Mammary epithelial cell (primary cell): ENCODE measurements at regions not wholly inside any gene's neighbourhood (a gene's known extent, or its start where the extent isn't known, plus 50 kb on each side); places are given as distances from the start of the nearest gene placed in this dataset.

Experiments used
- EZH2 ChIP-seq: IDR thresholded peaks from 2 replicates; pipeline ENCODE4 v1.6.1; 2012; ENCODE audit warnings: low read length, inconsistent platforms, borderline replicate concordance
- TF ChIP-seq, protein P1 (sequence below), 2 donors: IDR thresholded peaks in 1 of 2; conservative IDR thresholded peaks in 1 of 2; 2 replicates each; pipeline ENCODE4 v1.5.1; 2011 to 2012; ENCODE audit warnings: inconsistent platforms in 2 of 2, low read length in 2 of 2, mild to moderate bottlenecking in 2 of 2, control low read depth in 1 of 2, low read depth in 1 of 2; ENCODE audit not compliant: insufficient read depth in 1 of 2; ENCODE audit errors: extremely low read depth in 1 of 2

DNA sequence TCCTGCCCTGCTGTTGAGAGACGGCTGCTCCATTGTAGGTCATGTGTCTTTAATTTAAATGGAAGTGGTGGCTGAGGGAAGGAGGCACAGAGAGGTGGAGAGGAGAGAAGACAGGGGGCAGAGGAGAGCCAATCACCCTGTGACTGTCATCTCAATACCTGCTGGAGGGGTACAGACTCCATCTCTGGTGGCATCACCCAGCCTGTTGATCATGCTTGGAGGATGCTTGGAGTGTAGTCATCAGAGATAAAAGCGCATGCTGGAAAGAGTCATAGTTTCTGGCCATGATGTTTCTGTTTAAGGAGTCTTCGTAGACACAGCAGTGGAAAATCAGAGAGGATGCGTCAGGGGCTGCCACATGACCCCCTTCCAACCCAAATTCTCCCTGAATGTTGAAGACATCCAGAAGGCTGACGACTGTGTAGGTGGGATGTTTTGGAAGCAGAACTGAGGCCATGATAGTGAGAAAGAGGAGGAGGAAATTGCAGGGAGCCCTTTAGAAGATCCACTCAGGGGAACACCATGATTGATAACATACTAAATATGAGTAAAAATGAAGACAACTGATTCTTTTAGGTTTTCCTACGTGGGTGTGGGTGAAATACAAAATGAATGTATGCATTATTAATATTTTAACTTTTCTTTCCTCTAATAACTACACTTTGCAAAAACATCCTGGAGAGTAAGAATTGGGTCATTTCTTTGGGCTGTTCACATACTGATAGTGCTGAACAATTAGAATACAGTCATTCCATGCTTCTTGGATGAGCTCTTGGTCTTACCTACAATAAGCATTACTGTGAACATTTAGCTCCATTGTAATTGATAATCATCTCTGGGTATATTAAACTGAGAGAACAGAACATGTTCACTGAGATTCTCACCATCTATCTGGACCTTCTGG is 210.6 kb upstream of the ATP10A start:
- TF ChIP-seq, protein P1, sequence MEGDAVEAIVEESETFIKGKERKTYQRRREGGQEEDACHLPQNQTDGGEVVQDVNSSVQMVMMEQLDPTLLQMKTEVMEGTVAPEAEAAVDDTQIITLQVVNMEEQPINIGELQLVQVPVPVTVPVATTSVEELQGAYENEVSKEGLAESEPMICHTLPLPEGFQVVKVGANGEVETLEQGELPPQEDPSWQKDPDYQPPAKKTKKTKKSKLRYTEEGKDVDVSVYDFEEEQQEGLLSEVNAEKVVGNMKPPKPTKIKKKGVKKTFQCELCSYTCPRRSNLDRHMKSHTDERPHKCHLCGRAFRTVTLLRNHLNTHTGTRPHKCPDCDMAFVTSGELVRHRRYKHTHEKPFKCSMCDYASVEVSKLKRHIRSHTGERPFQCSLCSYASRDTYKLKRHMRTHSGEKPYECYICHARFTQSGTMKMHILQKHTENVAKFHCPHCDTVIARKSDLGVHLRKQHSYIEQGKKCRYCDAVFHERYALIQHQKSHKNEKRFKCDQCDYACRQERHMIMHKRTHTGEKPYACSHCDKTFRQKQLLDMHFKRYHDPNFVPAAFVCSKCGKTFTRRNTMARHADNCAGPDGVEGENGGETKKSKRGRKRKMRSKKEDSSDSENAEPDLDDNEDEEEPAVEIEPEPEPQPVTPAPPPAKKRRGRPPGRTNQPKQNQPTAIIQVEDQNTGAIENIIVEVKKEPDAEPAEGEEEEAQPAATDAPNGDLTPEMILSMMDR (conservative IDR thresholded peaks at IDR 0.05 in 1 of 2, IDR thresholded peaks at IDR 0.05 in 1 of 2; ENCODE audit: extremely low read depth in 1 of 2, insufficient read depth in 1 of 2, low read depth in 1 of 2, low read length in 2 of 2): no peak
- TF ChIP-seq EZH2: no peak
